ENCODE measurements at regions not wholly inside any gene's neighbourhood (a gene's known extent, or its start where the extent isn't known, plus 50 kb on each side); places are given as distances from the start of the nearest gene placed in this dataset.

DNA sequence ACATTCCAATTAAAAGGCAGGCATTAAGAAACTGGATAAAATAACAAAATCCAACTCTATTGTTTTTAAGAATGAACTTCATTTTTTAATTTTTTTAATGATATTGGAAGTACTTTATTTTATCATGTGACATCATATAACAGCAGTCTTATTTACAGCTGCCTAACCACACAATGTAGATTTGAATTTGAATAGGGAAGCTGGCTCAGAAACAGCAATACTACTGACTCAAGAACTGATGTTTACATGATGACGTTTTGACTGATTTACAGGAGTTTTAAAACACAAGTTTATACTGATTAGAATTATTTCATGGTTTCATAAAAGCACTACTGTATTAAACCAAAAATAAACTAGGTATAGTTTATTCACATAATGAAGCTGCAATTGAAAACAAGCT is 348.7 kb upstream of the NR5A2 start:
- no peak overlapping the region for H3K4me3 Mint-ChIP-seq (ENCODE audit: low read depth)
- no peaks in the 10 kb centered on the region for H3K4me1 Mint-ChIP-seq (ENCODE audit: low read depth)
- no peak overlapping the region for H3K27ac Mint-ChIP-seq
- TF ChIP-seq CTCF (IDR thresholded peaks at IDR 0.05; ENCODE audit: unreplicated experiment), result no peak
- no peak for DNase-seq (ENCODE audit: low spot score, unreplicated experiment)
- H3K36me3 Mint-ChIP-seq (ENCODE audit: insufficient read depth), result no peaks in the 10 kb centered on the region
- no peaks in the 10 kb centered on the region for H3K9me3 Mint-ChIP-seq (ENCODE audit: low read depth)
- no peaks in the 10 kb centered on the region for H3K27me3 Mint-ChIP-seq

DNA sequence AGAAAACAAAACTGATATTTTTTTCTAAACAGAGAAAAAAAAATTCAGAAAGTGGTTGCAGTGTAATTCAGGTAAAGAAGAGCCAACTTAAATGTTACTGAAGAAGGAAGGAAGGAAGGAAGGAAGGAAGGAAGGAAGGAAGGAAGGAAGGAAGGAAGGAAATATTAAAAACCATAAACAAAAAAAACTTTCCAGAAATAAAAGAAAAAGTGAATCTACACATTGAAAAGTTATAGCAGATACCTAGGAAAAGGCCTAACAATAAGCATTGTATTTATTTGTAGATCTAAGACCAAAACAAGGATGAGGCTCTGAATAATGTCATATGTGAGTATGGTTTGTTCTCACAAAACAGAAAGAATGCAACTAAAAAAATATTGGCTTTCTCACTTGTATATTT is 345.4 kb upstream of the NR5A2 start:
- peaks cover 8% of the 10 kb centered on the region for H3K4me1 Mint-ChIP-seq (ENCODE audit: low read depth)
- TF ChIP-seq CTCF (IDR thresholded peaks at IDR 0.05; ENCODE audit: unreplicated experiment), result no peak
- no peak for DNase-seq (ENCODE audit: low spot score, unreplicated experiment)
- H3K9me3 Mint-ChIP-seq (ENCODE audit: low read depth), result no peaks in the 10 kb centered on the region
- H3K36me3 Mint-ChIP-seq (ENCODE audit: insufficient read depth), result no peaks in the 10 kb centered on the region
- no peak overlapping the region for H3K27ac Mint-ChIP-seq
- H3K4me3 Mint-ChIP-seq (ENCODE audit: low read depth), result no peak overlapping the region
- peaks cover 4% of the 10 kb centered on the region for H3K27me3 Mint-ChIP-seq

DNA sequence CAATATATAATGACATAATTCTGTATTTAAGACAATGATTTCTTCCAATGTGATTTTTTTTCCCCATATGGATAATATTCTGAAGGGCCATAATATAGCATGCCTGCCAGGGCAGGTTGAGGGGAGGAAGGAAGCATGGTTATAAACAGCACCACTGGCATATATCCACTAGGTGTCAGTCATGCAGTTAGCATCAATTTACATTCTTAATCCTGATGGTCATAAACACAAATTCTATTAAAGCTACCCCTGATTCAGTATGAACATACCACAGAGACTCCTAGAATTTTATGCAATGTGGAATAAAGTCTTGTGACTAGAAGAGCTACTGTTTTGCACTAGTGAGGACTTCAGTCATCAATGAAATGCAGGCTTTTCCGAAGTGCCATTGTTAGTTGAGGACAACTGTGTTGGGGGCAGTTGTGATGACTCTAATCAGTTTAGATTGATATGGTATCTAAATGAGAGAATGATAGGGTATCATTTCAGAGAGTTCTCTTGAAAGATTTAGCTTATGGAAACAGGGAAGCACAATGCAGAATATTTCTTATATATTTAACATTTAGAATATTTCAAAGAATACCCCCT is 342.7 kb upstream of the NR5A2 start:
- Mint-ChIP-seq H3K27ac (no peak overlapping the region), H3K9me3 (ENCODE audit: low read depth) (no peaks in the 10 kb centered on the region), H3K27me3 (peaks cover 4% of the 10 kb centered on the region), H3K36me3 (ENCODE audit: insufficient read depth) (no peaks in the 10 kb centered on the region), H3K4me3 (ENCODE audit: low read depth) (no peak overlapping the region), H3K4me1 (ENCODE audit: low read depth) (peaks cover 19% of the 10 kb centered on the region)
- peak; percentile 90 for TF ChIP-seq CTCF (IDR thresholded peaks at IDR 0.05; ENCODE audit: unreplicated experiment)
- DNase-seq (ENCODE audit: low spot score, unreplicated experiment), result no peak

DNA sequence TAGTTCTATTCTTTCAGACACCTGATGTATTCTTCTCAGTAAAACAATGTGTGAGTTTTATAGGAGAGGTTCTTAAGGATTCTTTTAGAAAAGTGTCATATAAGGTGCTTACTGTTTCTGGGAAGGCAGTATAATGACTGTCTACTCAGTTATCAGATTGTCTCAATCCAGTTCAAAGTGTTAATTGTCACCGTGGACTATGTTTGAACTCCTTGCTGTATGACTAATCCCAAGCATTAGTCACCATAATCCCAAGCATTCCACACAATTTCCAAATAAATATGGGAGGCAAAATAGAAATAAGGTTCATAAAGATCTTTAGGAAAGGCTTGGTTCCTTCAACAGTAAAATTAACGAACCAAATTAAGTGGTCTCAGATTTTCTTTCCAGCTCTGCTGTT is 342.1 kb upstream of the NR5A2 start:
- Mint-ChIP-seq H3K9me3 (ENCODE audit: low read depth) (no peaks in the 10 kb centered on the region), H3K27ac (no peak overlapping the region), H3K36me3 (ENCODE audit: insufficient read depth) (no peaks in the 10 kb centered on the region), H3K4me3 (ENCODE audit: low read depth) (no peak overlapping the region), H3K27me3 (peaks cover 4% of the 10 kb centered on the region), H3K4me1 (ENCODE audit: low read depth) (peaks cover 20% of the 10 kb centered on the region)
- DNase-seq (ENCODE audit: low spot score, unreplicated experiment), result no peak
- no peak for TF ChIP-seq CTCF (IDR thresholded peaks at IDR 0.05; ENCODE audit: unreplicated experiment)

- peaks cover 4% of the 10 kb centered on the region for H3K27me3 Mint-ChIP-seq
- DNase-seq (ENCODE audit: low spot score, unreplicated experiment), result no peak
- H3K4me3 Mint-ChIP-seq (ENCODE audit: low read depth), result no peak overlapping the region
- no peak for TF ChIP-seq CTCF (IDR thresholded peaks at IDR 0.05; ENCODE audit: unreplicated experiment)
- peaks cover 26% of the 10 kb centered on the region for H3K4me1 Mint-ChIP-seq (ENCODE audit: low read depth)
- H3K9me3 Mint-ChIP-seq (ENCODE audit: low read depth), result no peaks in the 10 kb centered on the region
- no peak overlapping the region for H3K27ac Mint-ChIP-seq
- no peaks in the 10 kb centered on the region for H3K36me3 Mint-ChIP-seq (ENCODE audit: insufficient read depth)
Observed at GRCh38 chr1:199687321-199687720, 340.2 kb upstream of the NR5A2 start.
